ENCODE measurements at regions not wholly inside any gene's neighbourhood (a gene's known extent, or its start where the extent isn't known, plus 50 kb on each side); places are given as distances from the start of the nearest gene placed in this dataset.

DNA sequence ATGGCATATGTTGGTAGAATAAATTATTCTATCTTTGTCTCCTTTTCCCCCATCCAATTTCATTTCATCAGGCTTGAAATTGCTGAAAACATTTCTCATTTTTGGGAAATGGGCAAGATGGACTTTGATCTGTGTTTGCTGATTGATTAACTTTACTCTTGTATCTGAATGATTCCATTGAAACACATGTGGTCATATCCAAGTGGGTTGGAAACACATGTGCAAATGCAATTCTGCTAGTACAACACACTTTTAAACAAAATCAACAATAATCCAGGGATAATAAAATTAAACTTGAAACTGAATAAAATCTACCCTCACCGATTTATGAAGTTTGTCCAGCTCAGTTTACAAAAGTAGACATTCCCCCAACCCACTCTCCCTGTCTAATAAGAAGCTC is 96.9 kb downstream of the EPDR1 start:
- H3K27me3 ChIP-seq, result no peaks in the 10 kb centered on the region
- H3K4me3 ChIP-seq, result no peak overlapping the region
- ATAC-seq (no peak), DNase-seq (no peak)
- H3K36me3 ChIP-seq (replicated peaks in 1 of 2; ENCODE audit: insufficient read depth in 1 of 2, low read depth in 2 of 2), result no peaks in the 10 kb centered on the region
- no peaks in the 10 kb centered on the region for H3K9me3 ChIP-seq
- H3K4me1 ChIP-seq, result no peaks in the 10 kb centered on the region
- no peak overlapping the region for H3K27ac ChIP-seq
- TF ChIP-seq POLR2A (IDR thresholded peaks at IDR 0.05), result no peak
- TF ChIP-seq, protein P1, sequence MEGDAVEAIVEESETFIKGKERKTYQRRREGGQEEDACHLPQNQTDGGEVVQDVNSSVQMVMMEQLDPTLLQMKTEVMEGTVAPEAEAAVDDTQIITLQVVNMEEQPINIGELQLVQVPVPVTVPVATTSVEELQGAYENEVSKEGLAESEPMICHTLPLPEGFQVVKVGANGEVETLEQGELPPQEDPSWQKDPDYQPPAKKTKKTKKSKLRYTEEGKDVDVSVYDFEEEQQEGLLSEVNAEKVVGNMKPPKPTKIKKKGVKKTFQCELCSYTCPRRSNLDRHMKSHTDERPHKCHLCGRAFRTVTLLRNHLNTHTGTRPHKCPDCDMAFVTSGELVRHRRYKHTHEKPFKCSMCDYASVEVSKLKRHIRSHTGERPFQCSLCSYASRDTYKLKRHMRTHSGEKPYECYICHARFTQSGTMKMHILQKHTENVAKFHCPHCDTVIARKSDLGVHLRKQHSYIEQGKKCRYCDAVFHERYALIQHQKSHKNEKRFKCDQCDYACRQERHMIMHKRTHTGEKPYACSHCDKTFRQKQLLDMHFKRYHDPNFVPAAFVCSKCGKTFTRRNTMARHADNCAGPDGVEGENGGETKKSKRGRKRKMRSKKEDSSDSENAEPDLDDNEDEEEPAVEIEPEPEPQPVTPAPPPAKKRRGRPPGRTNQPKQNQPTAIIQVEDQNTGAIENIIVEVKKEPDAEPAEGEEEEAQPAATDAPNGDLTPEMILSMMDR (IDR thresholded peaks at IDR 0.05), result no peak
- intact Hi-C loops (cut with DNase I), result no loop called here
- 78 to 88% methylated on average over 1 of the region's 1 CpG for WGBS, 2 donors

DNA sequence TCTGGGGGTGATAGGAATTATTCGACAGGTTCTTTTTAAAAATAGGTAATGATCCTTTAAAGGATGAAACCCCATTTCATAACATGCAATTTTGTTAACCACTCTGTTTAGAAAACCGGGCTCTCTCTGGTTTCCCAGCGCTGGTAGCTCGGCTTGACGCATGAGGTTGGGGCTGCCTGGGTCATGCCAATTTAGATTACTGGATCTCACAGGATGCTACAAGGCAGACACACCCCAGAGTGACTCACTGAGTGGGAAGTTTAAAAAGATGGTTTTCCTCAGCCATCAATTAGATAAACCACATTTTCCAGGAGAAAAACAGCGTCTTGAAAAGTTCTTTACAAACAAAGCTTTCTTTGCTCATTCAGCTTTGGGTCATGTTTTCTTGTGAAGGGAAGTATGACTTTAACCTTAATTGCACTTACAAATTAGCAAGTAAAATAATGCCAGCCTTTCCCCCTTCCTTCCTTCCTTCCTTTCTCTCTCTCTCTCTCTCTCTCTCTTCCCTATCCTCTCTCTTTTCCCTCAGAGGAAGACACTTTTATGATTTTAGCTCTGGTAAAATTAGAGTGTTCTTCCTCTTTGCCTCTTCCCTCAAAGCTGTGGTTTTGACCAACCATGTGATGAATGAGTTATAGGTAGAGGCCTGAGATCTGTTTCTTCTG is 99.8 kb downstream of the EPDR1 start:
- no peaks in the 10 kb centered on the region for H3K27me3 ChIP-seq
- WGBS, 2 donors, result 86 to 93% methylated on average over 6 of the region's 6 CpGs
- DNase-seq (no peak), ATAC-seq (no peak)
- H3K4me3 ChIP-seq, result no peak overlapping the region
- intact Hi-C loops (cut with DNase I), result no loop called here
- H3K27ac ChIP-seq, result no peak overlapping the region
- H3K4me1 ChIP-seq, result no peaks in the 10 kb centered on the region
- TF ChIP-seq, protein P1 (IDR thresholded peaks at IDR 0.05), result no peak
- no peak for TF ChIP-seq POLR2A (IDR thresholded peaks at IDR 0.05)
- H3K36me3 ChIP-seq (replicated peaks in 1 of 2; ENCODE audit: insufficient read depth in 1 of 2, low read depth in 2 of 2), result no peaks in the 10 kb centered on the region
- no peaks in the 10 kb centered on the region for H3K9me3 ChIP-seq

GRCh38 chr7:38021892-38022291 is 101.5 kb downstream of the EPDR1 start:
- 83 to 94% methylated on average over 3 of the region's 3 CpGs for WGBS, 2 donors
- Histone ChIP-seq H3K27me3 (no peaks in the 10 kb centered on the region), H3K4me1 (no peaks in the 10 kb centered on the region), H3K27ac (no peak overlapping the region), H3K4me3 (no peak overlapping the region), H3K36me3 (replicated peaks in 1 of 2; ENCODE audit: insufficient read depth in 1 of 2, low read depth in 2 of 2) (no peaks in the 10 kb centered on the region), H3K9me3 (no peaks in the 10 kb centered on the region)
- DNase-seq (no peak), ATAC-seq (no peak)
- no peak for TF ChIP-seq POLR2A (IDR thresholded peaks at IDR 0.05)
- TF ChIP-seq, protein P1 (IDR thresholded peaks at IDR 0.05), result no peak
- intact Hi-C loops (cut with DNase I), result no loop called here

DNA sequence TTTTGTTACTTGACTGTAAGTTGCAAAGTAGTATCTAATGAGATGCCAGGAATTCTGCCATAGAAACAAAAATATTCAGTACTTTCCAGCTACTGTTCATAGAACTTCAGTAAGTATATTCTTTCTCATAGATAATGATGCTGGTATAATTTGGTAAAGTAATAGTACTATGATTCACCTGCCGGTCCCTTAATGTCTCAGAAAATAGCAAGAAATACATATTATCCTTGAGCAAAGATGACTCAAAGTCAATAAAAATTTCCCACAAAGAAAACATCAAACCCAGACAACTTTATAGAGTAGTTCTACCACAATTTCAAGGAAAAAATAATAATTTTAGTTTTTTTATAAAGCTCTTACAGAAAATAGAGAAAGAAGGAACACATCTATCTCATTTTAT is 105.4 kb downstream of the EPDR1 start:
- Histone ChIP-seq H3K9me3 (no peaks in the 10 kb centered on the region), H3K4me3 (no peak overlapping the region), H3K4me1 (no peaks in the 10 kb centered on the region), H3K27ac (no peak overlapping the region), H3K27me3 (no peaks in the 10 kb centered on the region), H3K36me3 (replicated peaks in 1 of 2; ENCODE audit: insufficient read depth in 1 of 2, low read depth in 2 of 2) (no peaks in the 10 kb centered on the region)
- no peak for ATAC-seq
- WGBS, 2 donors, result 98 to 100% methylated on average over 1 of the region's 1 CpG
- intact Hi-C loops (cut with DNase I), result no loop called here
- TF ChIP-seq POLR2A (IDR thresholded peaks at IDR 0.05), result no peak
- TF ChIP-seq, protein P1 (IDR thresholded peaks at IDR 0.05), result no peak
- no peak for DNase-seq

DNA sequence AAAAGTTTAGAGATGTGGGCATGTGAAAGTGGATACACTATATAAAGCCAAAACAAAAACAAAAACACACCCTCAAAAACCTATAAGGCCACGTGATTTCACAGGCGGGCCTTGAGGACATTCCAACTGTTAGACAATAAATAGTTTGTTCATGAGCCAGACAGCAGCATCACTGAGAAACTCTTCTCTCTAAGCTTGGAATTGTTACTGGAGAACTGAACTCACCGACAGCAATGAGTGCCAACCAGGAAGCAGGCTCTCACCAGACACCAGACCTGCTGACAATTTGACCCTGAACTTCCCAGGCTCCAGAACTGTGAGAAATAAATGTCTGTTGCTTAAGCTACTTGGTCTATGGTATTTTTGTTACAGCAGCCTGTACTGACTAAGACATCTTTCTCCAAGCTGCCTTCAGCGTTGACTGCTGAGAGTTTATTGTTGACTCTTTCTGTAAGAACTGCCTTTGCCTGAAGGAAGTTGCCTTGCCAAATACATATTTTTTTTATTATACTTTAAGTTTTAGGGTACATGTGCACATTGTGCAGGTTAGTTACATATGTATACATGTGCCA is 107.5 kb downstream of the EPDR1 start:
- no peak for TF ChIP-seq POLR2A (IDR thresholded peaks at IDR 0.05)
- H3K4me1 ChIP-seq, result no peaks in the 10 kb centered on the region
- H3K36me3 ChIP-seq (replicated peaks in 1 of 2; ENCODE audit: insufficient read depth in 1 of 2, low read depth in 2 of 2), result no peaks in the 10 kb centered on the region
- H3K9me3 ChIP-seq, result no peaks in the 10 kb centered on the region
- 90 to 95% methylated on average over 4 of the region's 4 CpGs for WGBS, 2 donors
- no peak for ATAC-seq
- no peak overlapping the region for H3K27ac ChIP-seq
- H3K27me3 ChIP-seq, result no peaks in the 10 kb centered on the region
- DNase-seq, result no peak
- H3K4me3 ChIP-seq, result no peak overlapping the region
- intact Hi-C loops (cut with DNase I), result no loop called here

Measured in body of pancreas (tissue), 4 donors.